ENCODE measurements at regions not wholly inside any gene's neighbourhood (a gene's known extent, or its start where the extent isn't known, plus 50 kb on each side); places are given as distances from the start of the nearest gene placed in this dataset.

- POLR2A ChIA-PET (ENCODE audit: low non-redundant PET) = no interaction called here
- intact Hi-C loops (cut with micrococcal nuclease; ENCODE audit: unreplicated experiment) = no loop called here
These were observed 75.8 kb upstream of the TEX51 start for GRCh38 chr2:126822921-126823320.

GRCh38 chr2:126823951-126824350, 74.7 kb upstream of the TEX51 start:
- POLR2A ChIA-PET (ENCODE audit: low non-redundant PET) = no interaction called here
- no TSS peak for BruUV-seq (replicated peaks)
- intact Hi-C loops (cut with micrococcal nuclease; ENCODE audit: unreplicated experiment) = no loop called here

More at GRCh38 chr2:126822921-126823320, 75.8 kb upstream of the TEX51 start:
- Histone ChIP-seq H3K27ac (ENCODE audit: low read depth, low read length, poor library complexity, severe bottlenecking) (no peak overlapping the region), H3K36me3 (ENCODE audit: insufficient read depth, low read length, poor library complexity, severe bottlenecking) (no peaks in the 10 kb centered on the region), H3K4me1 (ENCODE audit: insufficient read depth, low read length, poor library complexity, severe bottlenecking) (no peaks in the 10 kb centered on the region), H3K27me3 (replicated peaks; ENCODE audit: insufficient read depth, low read depth, low read length, poor library complexity) (no peaks in the 10 kb centered on the region), H3K9me3 (ENCODE audit: low read depth, low read length, poor library complexity, severe bottlenecking) (no peaks in the 10 kb centered on the region), H3K4me3 (ENCODE audit: low read depth, low read length, poor library complexity, severe bottlenecking) (no peak overlapping the region)
- CTCF ChIA-PET = no interaction called here
- TF ChIP-seq CTCF (conservative IDR thresholded peaks at IDR 0.05; ENCODE audit: low read depth, low read length) = no peak
- no peak for TF ChIP-seq EZH2 (IDR thresholded peaks at IDR 0.05; ENCODE audit: borderline replicate concordance, low read depth, low read length, poor library complexity, severe bottlenecking)
- BruUV-seq (replicated peaks) = no TSS peak
- no peak for DNase-seq (ENCODE audit: low spot score)

GRCh38 chr2:126824663-126825062, 74.0 kb upstream of the TEX51 start:
- Histone ChIP-seq H3K27ac (ENCODE audit: low read depth, low read length, poor library complexity, severe bottlenecking) (no peak overlapping the region), H3K4me3 (ENCODE audit: low read depth, low read length, poor library complexity, severe bottlenecking) (no peak overlapping the region), H3K9me3 (ENCODE audit: low read depth, low read length, poor library complexity, severe bottlenecking) (no peaks in the 10 kb centered on the region), H3K4me1 (ENCODE audit: insufficient read depth, low read length, poor library complexity, severe bottlenecking) (no peaks in the 10 kb centered on the region), H3K36me3 (ENCODE audit: insufficient read depth, low read length, poor library complexity, severe bottlenecking) (no peaks in the 10 kb centered on the region), H3K27me3 (replicated peaks; ENCODE audit: insufficient read depth, low read depth, low read length, poor library complexity) (no peaks in the 10 kb centered on the region)
- ChIA-PET POLR2A (ENCODE audit: low non-redundant PET) (no interaction called here), CTCF (no interaction called here)
- DNase-seq (ENCODE audit: low spot score) = no peak
- no TSS peak for BruUV-seq (replicated peaks)
- intact Hi-C loops (cut with micrococcal nuclease; ENCODE audit: unreplicated experiment) = no loop called here
- TF ChIP-seq CTCF (conservative IDR thresholded peaks at IDR 0.05; ENCODE audit: low read depth, low read length) = no peak
- TF ChIP-seq EZH2 (IDR thresholded peaks at IDR 0.05; ENCODE audit: borderline replicate concordance, low read depth, low read length, poor library complexity, severe bottlenecking) = no peak

More at GRCh38 chr2:126823951-126824350, 74.7 kb upstream of the TEX51 start:
- Histone ChIP-seq H3K4me3 (ENCODE audit: low read depth, low read length, poor library complexity, severe bottlenecking) (no peak overlapping the region), H3K27me3 (replicated peaks; ENCODE audit: insufficient read depth, low read depth, low read length, poor library complexity) (no peaks in the 10 kb centered on the region), H3K27ac (ENCODE audit: low read depth, low read length, poor library complexity, severe bottlenecking) (no peak overlapping the region), H3K9me3 (ENCODE audit: low read depth, low read length, poor library complexity, severe bottlenecking) (no peaks in the 10 kb centered on the region), H3K36me3 (ENCODE audit: insufficient read depth, low read length, poor library complexity, severe bottlenecking) (no peaks in the 10 kb centered on the region), H3K4me1 (ENCODE audit: insufficient read depth, low read length, poor library complexity, severe bottlenecking) (no peaks in the 10 kb centered on the region)
- CTCF ChIA-PET = no interaction called here
- no peak for TF ChIP-seq CTCF (conservative IDR thresholded peaks at IDR 0.05; ENCODE audit: low read depth, low read length)
- TF ChIP-seq EZH2 (IDR thresholded peaks at IDR 0.05; ENCODE audit: borderline replicate concordance, low read depth, low read length, poor library complexity, severe bottlenecking) = no peak
- no peak for DNase-seq (ENCODE audit: low spot score)

All from A673 (cell line).